Stimulated activated effector memory CD8-positive, alpha-beta T cell treated with anti-CD3 and anti-CD28 coated beads, Interleukin-12 subunit alpha, Interleukin-12 subunit beta, amount 100 ng/mL, for 72 hours (primary cell): ENCODE measurements at regions not wholly inside any gene's neighbourhood (a gene's known extent, or its start where the extent isn't known, plus 50 kb on each side); places are given as distances from the start of the nearest gene placed in this dataset.

Experiments used
- ATAC-seq: fragments of 150-1000 bp; cut with Tn5 transposase; 2 replicates; pipeline ENCODE4 v1.10.0; 2021
- DNase-seq, 2 donors: peaks; one replicate each; pipeline ENCODE4 v3.0.0; 2021 to 2022; ENCODE audit warnings: low spot score in 2 of 2
- H3K27ac Mint-ChIP-seq: one replicate; pipeline ENCODE4 v1.8.0; 2022; ENCODE audit warnings: mild to moderate bottlenecking, mixed read lengths
- H3K36me3 Mint-ChIP-seq: one replicate; pipeline ENCODE4 v1.8.0; 2022; ENCODE audit warnings: mild to moderate bottlenecking, mixed read lengths
- H3K4me1 Mint-ChIP-seq: one replicate; pipeline ENCODE4 v1.8.0; 2022; ENCODE audit warnings: mixed read lengths
- H3K4me3 Mint-ChIP-seq: one replicate; pipeline ENCODE4 v1.8.0; 2022; ENCODE audit warnings: mild to moderate bottlenecking, mixed read lengths
- H3K9me3 Mint-ChIP-seq: one replicate; pipeline ENCODE4 v1.8.0; 2022; ENCODE audit warnings: mixed read lengths

GRCh38 chr2:145316496-145316895 is 796.6 kb upstream of the ZEB2 start:
- H3K4me1 Mint-ChIP-seq, result no peaks in the 10 kb centered on the region
- DNase-seq (no peak), ATAC-seq (no peak)
- H3K4me3 Mint-ChIP-seq, result no peak overlapping the region
- H3K9me3 Mint-ChIP-seq, result peaks cover 4% of the 10 kb centered on the region
- H3K36me3 Mint-ChIP-seq, result no peaks in the 10 kb centered on the region
- H3K27ac Mint-ChIP-seq, result no peak overlapping the region

- Mint-ChIP-seq H3K4me1 (no peaks in the 10 kb centered on the region), H3K36me3 (no peaks in the 10 kb centered on the region), H3K9me3 (peaks cover 4% of the 10 kb centered on the region), H3K4me3 (no peak overlapping the region), H3K27ac (no peak overlapping the region)
- no peak for DNase-seq
- no peak for ATAC-seq
Measured at GRCh38 chr2:145315053-145315452, 795.1 kb upstream of the ZEB2 start.

GRCh38 chr2:145314119-145314633 is 794.3 kb upstream of the ZEB2 start:
- H3K36me3 Mint-ChIP-seq, result no peaks in the 10 kb centered on the region

GRCh38 chr2:145305889-145306288 is 786.0 kb upstream of the ZEB2 start:
- ATAC-seq (no peak), DNase-seq (no peak)
- Mint-ChIP-seq H3K4me1 (no peaks in the 10 kb centered on the region), H3K36me3 (no peaks in the 10 kb centered on the region), H3K4me3 (no peak overlapping the region), H3K9me3 (peaks cover 2% of the 10 kb centered on the region), H3K27ac (no peak overlapping the region)

More at GRCh38 chr2:145314119-145314633, 794.3 kb upstream of the ZEB2 start:
- ATAC-seq, result no peak
- Mint-ChIP-seq H3K9me3 (peaks cover 4% of the 10 kb centered on the region), H3K4me3 (no peak overlapping the region), H3K27ac (no peak overlapping the region), H3K4me1 (no peaks in the 10 kb centered on the region)
- no peak for DNase-seq

GRCh38 chr2:145304501-145304900 is 784.6 kb upstream of the ZEB2 start:
- ATAC-seq, result no peak
- Mint-ChIP-seq H3K9me3 (peaks cover 2% of the 10 kb centered on the region), H3K36me3 (no peaks in the 10 kb centered on the region), H3K27ac (no peak overlapping the region), H3K4me3 (no peak overlapping the region), H3K4me1 (no peaks in the 10 kb centered on the region)
- DNase-seq, result no peak

GRCh38 chr2:145303536-145303935 is 783.6 kb upstream of the ZEB2 start:
- Mint-ChIP-seq H3K4me1 (no peaks in the 10 kb centered on the region), H3K36me3 (no peaks in the 10 kb centered on the region), H3K9me3 (peaks cover 2% of the 10 kb centered on the region), H3K4me3 (no peak overlapping the region), H3K27ac (no peak overlapping the region)
- DNase-seq (no peak), ATAC-seq (no peak)

GRCh38 chr2:145302886-145303285 is 783.0 kb upstream of the ZEB2 start:
- ATAC-seq (no peak), DNase-seq (no peak)
- no peak overlapping the region for H3K27ac Mint-ChIP-seq
- peaks cover 2% of the 10 kb centered on the region for H3K9me3 Mint-ChIP-seq
- no peaks in the 10 kb centered on the region for H3K4me1 Mint-ChIP-seq
- H3K36me3 Mint-ChIP-seq, result no peaks in the 10 kb centered on the region
- H3K4me3 Mint-ChIP-seq, result no peak overlapping the region

- DNase-seq, result no peak
- no peak overlapping the region for H3K27ac Mint-ChIP-seq
- ATAC-seq, result no peak
- H3K4me1 Mint-ChIP-seq, result no peaks in the 10 kb centered on the region
- H3K4me3 Mint-ChIP-seq, result no peak overlapping the region
- H3K9me3 Mint-ChIP-seq, result peaks cover 2% of the 10 kb centered on the region
- no peaks in the 10 kb centered on the region for H3K36me3 Mint-ChIP-seq
Measured at GRCh38 chr2:145302451-145302850, 782.5 kb upstream of the ZEB2 start.

GRCh38 chr2:145299368-145299767 is 779.4 kb upstream of the ZEB2 start:
- H3K36me3 Mint-ChIP-seq, result no peaks in the 10 kb centered on the region
- no peak for DNase-seq
- H3K9me3 Mint-ChIP-seq, result no peaks in the 10 kb centered on the region
- H3K27ac Mint-ChIP-seq, result no peak overlapping the region
- no peaks in the 10 kb centered on the region for H3K4me1 Mint-ChIP-seq
- H3K4me3 Mint-ChIP-seq, result no peak overlapping the region
- no peak for ATAC-seq

GRCh38 chr2:145292166-145292565 is 772.2 kb upstream of the ZEB2 start:
- Mint-ChIP-seq H3K36me3 (no peaks in the 10 kb centered on the region), H3K27ac (no peak overlapping the region), H3K4me1 (no peaks in the 10 kb centered on the region), H3K9me3 (no peaks in the 10 kb centered on the region), H3K4me3 (no peak overlapping the region)
- ATAC-seq, result no peak
- DNase-seq, result no peak

- no peaks in the 10 kb centered on the region for H3K9me3 Mint-ChIP-seq
- no peaks in the 10 kb centered on the region for H3K36me3 Mint-ChIP-seq
- DNase-seq (no peak), ATAC-seq (no peak)
- H3K27ac Mint-ChIP-seq, result no peak overlapping the region
- H3K4me1 Mint-ChIP-seq, result no peaks in the 10 kb centered on the region
- no peak overlapping the region for H3K4me3 Mint-ChIP-seq
Measured at GRCh38 chr2:145290986-145291385, 771.1 kb upstream of the ZEB2 start.

- ATAC-seq, result no peak
Measured at GRCh38 chr2:145289946-145290345, 770.0 kb upstream of the ZEB2 start.

GRCh38 chr2:145288650-145289496 is 769.0 kb upstream of the ZEB2 start:
- no peak for DNase-seq
- Mint-ChIP-seq H3K27ac (no peak overlapping the region), H3K9me3 (no peaks in the 10 kb centered on the region), H3K4me1 (no peaks in the 10 kb centered on the region), H3K36me3 (no peaks in the 10 kb centered on the region), H3K4me3 (no peak overlapping the region)
- no peak for ATAC-seq

More at GRCh38 chr2:145289946-145290345, 770.0 kb upstream of the ZEB2 start:
- H3K36me3 Mint-ChIP-seq, result no peaks in the 10 kb centered on the region
- no peak overlapping the region for H3K4me3 Mint-ChIP-seq
- no peak overlapping the region for H3K27ac Mint-ChIP-seq
- H3K4me1 Mint-ChIP-seq, result no peaks in the 10 kb centered on the region
- no peak for DNase-seq
- H3K9me3 Mint-ChIP-seq, result no peaks in the 10 kb centered on the region

GRCh38 chr2:145287736-145288135 is 767.8 kb upstream of the ZEB2 start:
- Mint-ChIP-seq H3K9me3 (no peaks in the 10 kb centered on the region), H3K4me1 (no peaks in the 10 kb centered on the region), H3K36me3 (no peaks in the 10 kb centered on the region), H3K27ac (no peak overlapping the region), H3K4me3 (no peak overlapping the region)
- DNase-seq (no peak), ATAC-seq (no peak)

GRCh38 chr2:145286716-145287275 is 766.9 kb upstream of the ZEB2 start:
- no peaks in the 10 kb centered on the region for H3K36me3 Mint-ChIP-seq
- no peak for DNase-seq
- H3K4me3 Mint-ChIP-seq, result no peak overlapping the region
- H3K4me1 Mint-ChIP-seq, result no peaks in the 10 kb centered on the region
- H3K9me3 Mint-ChIP-seq, result no peaks in the 10 kb centered on the region
- H3K27ac Mint-ChIP-seq, result no peak overlapping the region
- no peak for ATAC-seq

- ATAC-seq (no peak), DNase-seq (no peak)
- Mint-ChIP-seq H3K9me3 (no peaks in the 10 kb centered on the region), H3K27ac (no peak overlapping the region), H3K4me3 (no peak overlapping the region), H3K4me1 (no peaks in the 10 kb centered on the region), H3K36me3 (no peaks in the 10 kb centered on the region)
Measured at GRCh38 chr2:145284551-145284950, 764.6 kb upstream of the ZEB2 start.
